Activated naive CD4-positive, alpha-beta T cell treated with Interleukin-2 at 50 U/mL for 16 hours (primary cell): ENCODE measurements at regions not wholly inside any gene's neighbourhood (a gene's known extent, or its start where the extent isn't known, plus 50 kb on each side); places are given as distances from the start of the nearest gene placed in this dataset.
"Not testable (repeated sequence)": the region's sequence is repeated elsewhere in the genome, so short reads cannot be mapped to it uniquely, and the experiment has no call there.

ENCODE experiments used
- DNase-seq: peaks from one replicate; pipeline ENCODE4 v3.0.0-alpha.2; 2020

DNA sequence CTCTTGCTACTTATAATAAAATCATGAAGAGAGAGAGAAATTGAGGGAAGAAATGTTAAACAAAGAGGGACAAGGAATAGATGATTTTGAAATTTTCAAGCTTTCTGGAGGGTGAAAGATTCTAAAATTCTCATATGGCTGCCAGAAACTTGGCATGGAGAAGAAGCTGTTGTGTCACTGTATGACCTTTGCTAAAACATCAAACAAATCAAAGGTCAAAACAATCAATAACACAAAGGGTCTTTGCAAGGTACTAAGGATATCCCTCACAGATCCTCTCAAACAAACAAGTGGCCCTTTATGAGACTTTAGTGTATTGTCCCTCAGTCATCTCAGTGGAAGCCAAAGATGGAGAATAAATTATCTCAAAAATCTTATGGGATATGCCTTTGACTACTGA, 1039.2 kb upstream of the MIR17HG start:
- no peak for DNase-seq

DNA sequence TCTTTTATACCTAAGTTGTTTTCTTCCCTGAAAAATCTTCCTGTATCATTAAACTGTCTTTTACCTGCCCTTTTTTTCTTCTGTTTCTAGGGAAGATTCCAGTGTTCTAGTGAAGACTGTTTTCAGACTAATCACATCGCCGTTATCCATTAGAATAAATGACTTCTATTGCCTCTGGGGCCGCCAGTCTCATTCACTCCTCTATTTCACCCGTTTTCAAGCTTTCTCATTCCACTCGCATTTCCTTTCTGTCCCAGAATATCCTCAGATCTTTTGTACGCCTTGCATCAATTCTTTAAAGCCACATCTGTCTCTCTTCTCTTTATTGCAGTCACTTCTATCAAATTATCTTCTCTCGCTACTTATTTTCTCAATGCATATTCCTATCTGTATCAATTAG, 1035.6 kb upstream of the MIR17HG start:
- DNase-seq, result no peak

DNA sequence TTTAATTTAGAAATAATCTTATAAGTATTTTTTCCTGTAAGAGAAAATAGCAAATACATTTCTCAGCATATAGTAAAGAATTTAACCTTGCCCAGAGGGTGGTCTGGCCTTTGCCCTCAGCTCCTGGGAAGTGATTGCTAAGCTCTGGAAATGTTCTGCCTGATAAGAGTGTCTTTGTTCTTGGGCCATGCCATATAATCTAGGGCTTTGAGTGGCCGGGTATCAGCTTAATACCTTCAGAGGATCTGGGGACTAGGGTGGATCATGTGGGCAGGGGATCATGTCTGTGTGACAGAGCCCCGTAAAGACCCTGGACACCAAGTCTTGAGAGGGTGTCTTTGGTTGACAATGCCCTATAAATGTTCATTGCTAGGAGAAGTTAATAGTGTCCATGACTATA, 1032.4 kb upstream of the MIR17HG start:
- no peak for DNase-seq

DNA sequence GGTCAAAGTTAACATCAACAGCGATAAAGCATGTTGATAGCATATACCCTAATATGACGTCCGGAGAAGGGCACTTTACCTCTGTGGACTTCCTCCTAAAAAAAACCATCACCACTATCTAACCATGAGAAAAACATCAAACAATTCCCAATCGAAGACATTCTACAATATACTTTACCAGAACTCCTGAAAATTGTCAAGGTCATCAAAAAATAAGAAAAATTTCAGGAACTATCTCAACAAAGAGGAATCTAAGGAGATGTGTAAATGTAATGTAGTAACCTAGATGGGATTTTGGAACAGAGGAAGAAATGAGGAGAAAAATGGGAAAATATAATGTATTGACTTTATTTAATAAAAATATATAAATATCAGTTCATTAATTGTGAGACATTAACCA, 1026.8 kb upstream of the MIR17HG start:
- no peak for DNase-seq

DNA sequence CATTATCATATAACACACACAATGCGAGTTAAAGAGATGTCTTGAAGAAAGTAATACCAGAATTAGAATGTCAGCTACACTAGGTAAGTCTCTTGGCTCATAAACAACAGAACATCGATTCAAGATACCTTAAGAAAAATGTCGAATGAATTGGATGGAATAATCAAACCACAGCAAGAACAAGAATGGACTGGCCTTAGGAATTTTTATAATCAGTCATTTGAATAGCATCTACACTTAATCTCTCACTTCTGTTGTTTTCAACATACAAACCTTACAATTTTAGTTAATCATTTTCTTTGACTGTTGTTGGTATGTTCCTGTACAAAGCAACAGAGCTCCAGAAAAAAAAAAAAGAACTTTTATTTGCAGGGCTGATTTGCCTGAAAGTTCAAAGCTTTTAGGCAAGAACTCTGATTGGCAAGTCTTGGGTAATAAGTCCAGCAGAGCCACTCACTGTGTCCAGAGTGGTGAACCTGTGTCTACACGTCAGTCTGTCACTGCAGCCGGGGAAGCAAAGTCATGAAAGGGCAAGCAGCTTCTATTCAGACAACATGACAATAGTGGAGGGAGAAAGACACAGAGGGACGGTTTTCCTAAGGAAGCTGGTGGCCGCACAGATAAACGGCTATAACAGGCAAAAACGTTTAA, 1026.1 kb upstream of the MIR17HG start:
- no peak for DNase-seq

DNA sequence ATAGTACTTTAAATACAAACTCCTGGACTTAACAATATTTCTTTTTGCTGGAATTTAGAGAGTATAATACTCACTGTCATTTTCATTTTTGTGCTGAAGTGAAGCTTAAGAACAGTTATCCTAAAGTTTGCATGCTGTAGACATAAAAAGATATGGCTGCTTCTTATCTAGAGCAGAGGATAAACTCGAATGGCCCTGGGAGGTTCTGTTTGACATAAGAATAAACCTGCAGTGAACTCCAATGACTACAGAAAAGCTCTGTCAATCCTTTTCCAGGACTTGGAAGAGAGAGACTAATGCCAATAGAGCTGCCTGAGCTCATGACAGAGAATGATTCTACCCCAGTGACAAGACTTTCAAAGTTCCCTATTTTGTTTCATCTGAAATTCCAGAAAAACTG, 1017.8 kb upstream of the MIR17HG start:
- DNase-seq, result no peak

DNA sequence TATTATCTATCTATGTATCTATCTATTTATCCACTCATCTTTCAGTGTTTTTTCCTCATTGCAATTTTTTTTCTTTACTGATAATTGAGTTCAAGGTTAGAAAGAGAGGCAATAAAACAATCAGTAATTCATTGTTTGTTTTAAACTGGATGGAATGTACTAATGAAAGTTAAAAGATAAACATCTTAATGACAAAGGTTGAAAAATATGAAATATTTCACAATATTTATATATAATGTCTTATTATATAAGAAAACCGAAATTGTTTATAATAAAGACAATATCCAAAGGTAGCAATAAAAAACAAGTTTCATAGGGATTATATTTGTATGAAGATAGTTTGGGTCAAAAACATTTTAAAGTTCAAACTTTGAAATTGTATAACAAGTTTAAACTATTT, 1015.5 kb upstream of the MIR17HG start:
- no peak for DNase-seq

DNA sequence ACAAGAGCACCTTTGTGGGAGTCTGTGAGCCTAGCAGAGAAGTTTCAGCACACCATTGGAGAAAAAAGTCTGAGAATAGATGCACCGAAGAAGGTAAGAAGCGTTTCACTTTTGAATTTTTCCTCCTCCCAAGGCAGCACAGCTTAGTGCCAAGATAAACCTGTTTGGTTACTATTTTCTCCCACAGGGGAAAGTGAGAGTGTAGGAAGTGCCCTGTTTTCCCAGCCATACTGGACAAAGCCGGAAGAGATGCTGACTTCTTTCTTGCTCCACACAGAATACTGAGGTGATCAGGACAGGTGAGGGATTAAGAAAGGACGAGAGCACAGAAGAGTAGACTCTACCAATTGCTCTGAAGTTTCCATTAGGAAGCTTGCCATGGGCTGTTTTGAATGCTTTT, 1011.0 kb upstream of the MIR17HG start:
- DNase-seq, result no peak

DNA sequence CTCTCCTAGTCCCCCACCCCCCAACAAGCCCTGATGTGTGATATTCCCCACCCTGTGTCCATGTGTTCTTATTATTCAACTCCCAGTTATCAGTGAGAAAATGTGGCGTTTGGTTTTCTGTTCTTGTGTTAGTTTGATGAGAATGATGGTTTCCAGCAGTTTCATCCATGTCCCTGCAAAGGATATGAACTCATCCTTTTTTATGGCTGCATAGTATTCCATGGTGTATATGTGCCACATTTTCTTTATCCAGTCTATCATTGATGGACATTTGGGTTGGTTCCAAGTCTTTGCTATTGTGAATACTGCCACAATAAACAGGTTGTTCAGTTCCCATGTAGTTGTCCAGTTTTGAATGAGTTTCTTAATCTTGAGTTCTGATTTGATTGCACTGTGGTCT, 1006.1 kb upstream of the MIR17HG start:
- DNase-seq, result not testable (repeated sequence)

DNA sequence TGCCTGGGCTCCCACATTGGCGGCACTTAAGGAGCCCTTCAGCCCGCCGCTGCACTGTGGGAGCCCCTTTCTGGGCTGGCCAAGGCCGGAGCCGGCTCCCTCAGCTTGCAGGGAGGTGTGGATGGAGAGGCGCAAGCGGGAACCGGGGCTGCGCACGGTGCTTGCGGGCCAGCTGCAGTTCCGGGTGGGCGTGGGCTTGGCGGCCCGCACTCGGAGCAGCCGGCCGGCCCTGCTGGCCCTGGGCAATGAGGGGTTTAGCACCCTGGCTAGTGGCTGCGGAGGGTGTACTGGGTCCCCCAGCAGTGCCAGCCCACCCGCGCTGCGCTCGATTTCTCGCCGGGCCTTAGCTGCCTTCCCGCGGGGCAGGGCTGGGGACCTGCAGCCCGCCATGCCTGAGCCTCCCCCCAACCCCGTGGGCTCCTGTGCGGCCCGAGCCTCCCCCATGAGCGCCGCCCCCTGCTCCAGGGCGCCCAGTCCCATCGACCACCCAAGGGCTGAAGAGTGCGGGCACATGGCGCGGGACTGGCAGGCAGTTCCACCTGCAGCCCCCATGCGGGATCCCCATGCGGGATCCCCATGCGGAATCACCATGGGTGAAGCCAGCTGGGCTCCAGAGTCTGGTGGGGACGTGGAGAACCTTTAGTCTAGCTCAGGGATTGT, 998.9 kb upstream of the MIR17HG start:
- not testable (repeated sequence) for DNase-seq

DNA sequence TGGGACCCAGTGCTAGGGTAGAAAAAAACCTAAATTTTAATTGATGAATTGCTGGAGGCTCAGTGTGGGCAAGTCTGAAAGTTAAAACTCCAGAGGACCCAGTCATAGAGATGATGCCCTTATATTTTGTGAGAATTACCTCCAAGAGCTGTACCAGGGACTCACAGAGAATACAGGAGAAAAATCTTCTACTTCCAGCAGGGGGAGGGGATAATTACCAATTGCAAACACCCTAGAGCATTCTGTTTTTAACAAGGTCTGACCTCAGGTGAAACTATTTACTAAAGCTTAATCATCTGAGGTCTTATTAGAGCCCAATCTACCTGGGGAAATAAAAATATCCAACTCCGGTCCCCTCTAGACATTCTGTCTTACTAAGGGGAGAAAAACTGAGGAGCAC, 994.7 kb upstream of the MIR17HG start:
- no peak for DNase-seq

DNA sequence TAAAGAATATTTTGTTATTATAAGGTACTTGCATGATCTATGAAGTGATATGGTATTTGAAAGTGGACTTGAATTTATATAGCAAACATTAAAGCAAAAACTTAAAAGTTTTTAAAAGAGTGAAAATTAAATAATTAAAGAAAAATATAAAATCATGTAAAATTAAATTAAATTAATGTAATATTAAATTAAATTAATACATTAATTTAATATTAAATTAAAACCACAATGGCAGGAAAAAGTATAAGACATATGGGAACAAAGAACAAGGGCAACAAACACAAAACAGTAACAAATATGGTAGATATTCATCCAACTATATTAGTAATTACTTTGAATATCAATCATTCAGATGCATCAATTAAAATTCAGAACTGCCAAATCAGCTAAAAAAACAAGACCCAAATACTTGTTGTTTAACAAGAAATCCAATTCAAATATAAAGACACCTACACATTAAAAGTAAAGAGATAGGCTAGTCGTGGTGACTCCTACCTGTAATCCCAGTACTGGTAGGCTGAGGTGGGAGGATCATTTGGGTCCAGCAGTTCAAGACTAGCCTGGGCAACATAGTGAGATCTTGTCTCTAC, 992.2 kb upstream of the MIR17HG start:
- no peak for DNase-seq

DNA sequence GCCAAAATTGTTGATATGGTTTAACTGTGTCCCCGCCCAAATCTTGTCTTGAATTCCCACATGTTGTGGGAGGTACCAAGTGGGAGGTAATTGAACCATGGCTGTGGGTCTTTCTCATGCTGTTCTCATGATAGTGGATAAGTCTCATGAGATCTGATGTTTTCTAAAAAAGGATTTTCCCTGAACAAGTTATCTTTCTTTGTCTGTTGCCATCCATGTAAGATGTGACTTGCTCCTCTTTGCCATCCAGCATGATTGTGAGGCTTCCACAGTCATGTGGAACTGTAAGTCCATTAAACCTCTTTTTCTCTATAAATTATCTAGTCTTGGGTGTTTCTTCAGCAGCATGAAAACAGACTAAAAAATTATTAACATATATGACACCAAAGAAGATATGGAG, 986.7 kb upstream of the MIR17HG start:
- DNase-seq, result no peak

DNA sequence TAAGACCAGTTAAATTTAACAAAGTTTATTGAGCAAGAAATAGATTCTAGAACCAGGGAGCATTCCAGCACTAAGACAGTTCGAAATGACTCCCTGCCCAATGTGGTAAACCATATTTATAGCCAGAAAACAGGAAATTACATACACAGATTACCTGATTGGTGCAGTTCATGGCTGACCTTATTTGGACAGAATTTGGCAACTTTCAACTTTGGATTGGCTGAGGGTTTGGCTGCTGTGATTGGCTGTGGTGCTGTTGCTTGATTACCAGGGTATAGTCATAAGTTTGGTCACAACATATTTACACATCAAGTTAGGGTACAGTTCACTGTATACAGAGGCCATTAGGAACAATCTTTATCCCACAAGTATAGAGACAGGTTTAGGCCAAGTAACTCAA, 984.8 kb upstream of the MIR17HG start:
- DNase-seq, result no peak

DNA sequence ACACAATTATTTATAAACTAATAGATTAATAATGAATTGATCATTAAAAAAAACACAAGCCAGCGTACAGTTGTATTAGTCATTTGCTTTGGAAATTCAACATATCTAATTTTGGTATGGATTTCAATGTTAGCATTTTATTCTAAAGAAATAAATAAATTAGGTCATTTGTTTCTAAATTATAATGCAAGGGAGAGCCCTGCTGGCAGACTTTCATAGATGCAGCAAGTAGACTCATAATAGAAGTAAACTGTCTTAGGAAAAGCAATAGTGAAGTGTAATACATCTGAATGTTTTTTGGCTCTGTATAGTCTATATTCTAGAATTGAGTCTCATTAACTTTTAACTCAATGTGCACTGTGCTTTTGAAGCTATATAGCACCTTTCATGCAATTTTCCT, 982.4 kb upstream of the MIR17HG start:
- no peak for DNase-seq

DNA sequence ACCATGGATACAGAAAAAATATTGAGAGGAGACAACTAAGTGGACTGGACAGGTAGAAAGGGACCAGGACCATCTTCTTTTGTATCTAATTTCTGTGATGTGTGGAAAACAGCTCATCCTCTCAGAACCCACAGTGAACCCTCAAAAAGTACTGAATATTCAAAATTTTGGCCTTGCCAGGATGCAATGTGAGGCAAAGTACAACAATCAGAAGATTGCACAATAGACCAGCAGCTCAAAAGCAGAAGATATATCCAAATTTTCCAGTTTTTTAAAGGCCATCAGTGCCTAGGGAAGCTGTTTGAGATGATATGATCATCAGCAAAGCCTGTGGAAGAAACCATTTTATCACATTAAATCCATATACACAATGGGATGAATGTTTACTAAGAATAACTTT, 973.3 kb upstream of the MIR17HG start:
- DNase-seq, result no peak

DNA sequence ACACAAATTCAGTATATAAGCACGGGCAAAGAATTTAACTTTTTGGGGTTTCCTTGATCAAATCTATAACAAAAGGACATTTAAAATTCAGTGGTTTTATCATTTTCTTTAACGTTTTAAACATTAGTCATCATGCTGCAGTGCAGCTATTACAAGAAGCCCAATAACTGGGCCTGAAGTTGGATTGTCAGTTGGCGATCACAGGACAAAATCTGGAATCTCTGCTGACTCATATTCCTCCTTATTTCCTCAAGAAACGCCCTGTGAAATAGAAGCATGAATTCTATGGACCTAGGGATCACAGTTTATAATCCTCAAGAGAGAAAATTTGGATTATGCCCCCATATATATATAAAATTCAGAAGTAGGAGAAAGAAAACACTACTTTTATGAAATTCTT, 971.6 kb upstream of the MIR17HG start:
- DNase-seq, result no peak

DNA sequence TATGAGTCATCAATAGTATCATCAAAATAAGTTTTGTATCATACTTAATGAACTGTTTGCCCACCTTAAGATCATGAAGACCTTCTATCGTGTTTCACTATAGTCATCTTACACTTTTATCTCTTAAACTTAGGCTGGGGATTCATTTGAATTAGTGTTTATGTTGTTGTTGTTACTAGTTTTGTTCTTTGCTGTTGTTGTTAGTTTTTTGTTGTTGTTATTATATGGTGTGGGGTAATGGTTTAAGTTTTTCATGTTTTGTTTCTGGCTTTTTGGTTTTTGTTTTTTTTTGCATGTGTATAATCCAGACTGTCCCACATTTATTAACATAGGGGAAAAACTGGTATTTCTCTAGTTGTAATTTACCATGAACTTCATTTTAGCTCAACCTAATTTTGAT, 965.1 kb upstream of the MIR17HG start:
- DNase-seq, result no peak

DNA sequence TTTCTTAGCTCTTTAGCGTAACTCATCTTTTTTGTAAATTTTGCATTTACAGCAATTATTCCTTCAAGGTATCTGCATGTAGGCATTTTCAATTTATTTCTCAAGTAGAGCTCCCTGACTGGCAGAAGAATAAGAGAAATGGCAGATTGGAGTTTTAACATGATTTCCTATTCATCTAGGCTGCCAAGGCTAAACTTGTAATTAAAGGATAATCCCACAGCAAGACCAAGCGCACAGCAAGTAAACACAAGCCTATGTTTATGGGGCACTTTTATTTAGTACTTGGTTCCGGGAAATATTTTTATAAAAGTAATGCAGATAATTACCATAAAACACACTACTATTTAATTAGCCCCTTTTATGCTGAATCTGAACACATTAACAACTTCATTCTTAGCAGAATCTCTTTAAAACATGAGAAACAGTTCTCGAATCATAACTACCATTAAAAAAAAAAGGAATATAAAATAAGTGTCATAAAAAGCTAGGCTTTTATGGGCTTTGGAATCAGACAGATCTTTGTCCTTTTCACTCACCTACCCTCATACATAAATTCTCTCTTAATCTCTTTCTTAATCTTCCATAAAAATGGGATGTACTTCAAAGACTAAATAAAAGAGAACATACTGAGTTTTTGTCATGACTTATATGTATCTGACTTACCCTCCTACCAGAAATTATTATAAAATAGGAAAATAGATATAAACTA, 961.6 kb upstream of the MIR17HG start:
- no peak for DNase-seq

DNA sequence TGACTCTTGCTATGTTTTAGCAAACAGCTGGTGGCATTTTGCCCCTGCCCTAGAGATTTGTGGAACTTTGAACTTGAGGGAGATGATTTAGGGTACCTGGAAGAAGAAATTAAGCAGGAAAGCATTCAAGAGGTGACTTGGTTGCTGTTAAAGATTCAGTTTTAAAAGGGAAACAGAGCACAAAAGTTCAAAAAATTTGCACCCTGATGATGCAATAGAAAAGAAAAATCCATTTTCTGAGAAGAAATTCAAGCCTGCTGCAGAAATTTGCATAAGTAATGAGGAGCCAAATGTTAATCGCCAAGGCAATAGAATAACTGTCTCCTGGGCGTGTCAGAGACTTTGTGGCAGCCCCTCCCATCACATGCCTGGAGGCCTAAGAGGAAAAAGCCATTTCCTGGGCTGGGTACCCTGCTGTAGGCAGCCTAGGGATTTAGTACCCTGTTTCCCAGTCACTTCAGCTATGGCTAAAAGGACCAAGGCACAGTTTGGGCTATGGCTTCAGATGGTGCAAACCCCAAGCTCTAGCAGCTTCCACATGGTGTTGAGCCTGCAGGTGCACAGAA, 958.5 kb upstream of the MIR17HG start:
- no peak for DNase-seq

DNA sequence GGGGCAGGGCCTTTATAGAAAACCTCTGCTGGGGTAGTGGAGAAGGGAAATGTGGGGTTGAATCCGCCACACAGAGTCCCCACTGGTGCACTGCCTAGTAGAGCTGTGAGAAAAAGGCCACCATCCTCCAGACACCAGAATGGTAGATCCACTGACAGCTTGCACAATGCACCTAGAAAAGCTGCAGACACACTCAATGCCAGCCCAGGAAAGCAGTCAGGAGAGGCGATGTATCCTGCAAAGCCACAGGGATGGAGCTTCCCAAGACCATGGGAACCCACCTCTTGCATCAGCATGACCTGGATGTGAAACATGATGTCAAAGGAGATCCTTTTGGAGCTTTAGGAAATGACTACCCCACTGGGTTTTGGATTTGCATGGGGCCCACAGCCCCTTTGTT, 958.0 kb upstream of the MIR17HG start:
- DNase-seq, result no peak

DNA sequence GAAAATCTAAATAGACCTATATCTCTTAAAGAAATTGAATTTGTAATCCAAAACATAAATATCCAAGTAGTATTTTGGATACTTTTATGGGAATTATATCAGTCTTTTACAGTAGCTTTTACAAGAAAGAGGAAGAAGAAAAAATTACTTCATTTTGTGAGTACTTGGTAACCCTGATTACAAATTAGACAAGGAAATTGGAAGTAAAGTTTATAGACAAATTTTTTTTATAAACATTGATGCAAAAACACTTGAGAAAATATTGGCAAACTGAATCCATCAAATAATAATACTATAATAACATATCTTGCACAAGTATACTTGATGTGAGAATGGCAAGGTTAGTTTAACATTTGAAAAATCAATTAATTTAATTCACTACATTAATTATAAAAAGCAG, 954.1 kb upstream of the MIR17HG start:
- DNase-seq, result no peak

DNA sequence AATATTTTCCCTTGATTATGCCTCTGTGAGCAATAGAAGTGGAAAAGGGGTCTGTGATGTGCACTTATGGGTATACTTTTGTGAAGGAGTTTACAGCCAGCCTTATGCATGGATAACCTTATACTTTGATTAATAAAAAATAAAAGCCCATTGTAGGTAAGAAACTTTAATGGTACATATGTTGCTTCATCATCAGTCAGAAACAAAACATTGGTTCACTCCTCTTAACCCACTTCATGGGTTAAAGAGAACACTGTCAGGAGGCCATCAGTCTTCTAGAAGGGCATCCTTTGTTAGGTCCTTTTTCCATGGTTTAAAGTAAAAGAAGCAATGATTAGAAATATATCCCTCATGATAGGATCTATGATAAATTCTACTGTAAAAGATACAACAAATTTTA, 952.1 kb upstream of the MIR17HG start:
- no peak for DNase-seq

DNA sequence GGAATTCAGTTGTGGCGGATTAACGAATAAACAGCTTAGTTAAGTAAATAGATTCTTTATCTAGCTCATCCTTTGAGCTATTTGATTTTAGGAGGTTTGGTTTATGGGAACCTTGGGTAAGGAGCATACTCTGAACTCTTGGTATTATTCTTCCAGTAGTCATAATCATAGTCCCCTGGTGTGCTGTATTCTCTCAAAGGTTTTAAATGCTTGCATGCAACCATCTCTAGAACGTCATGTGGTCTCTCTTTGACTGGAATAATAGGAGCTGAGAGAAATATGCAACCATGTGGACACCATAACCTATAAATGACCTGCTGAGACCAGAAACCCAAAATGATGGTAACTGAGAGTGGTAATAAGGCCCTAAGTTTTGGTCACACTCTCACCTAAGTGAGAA, 951.6 kb upstream of the MIR17HG start:
- DNase-seq, result no peak
